NCI-H1092 treated with DMSO at 0.1 percent for 48 hours (cell line): ENCODE measurements at regions not wholly inside any gene's neighbourhood (a gene's known extent, or its start where the extent isn't known, plus 50 kb on each side); places are given as distances from the start of the nearest gene placed in this dataset.

Experiments
- DNase-seq: peaks from one replicate; lab custom pipeline; 2025; lab: John Stamatoyannopoulos, UW

DNA sequence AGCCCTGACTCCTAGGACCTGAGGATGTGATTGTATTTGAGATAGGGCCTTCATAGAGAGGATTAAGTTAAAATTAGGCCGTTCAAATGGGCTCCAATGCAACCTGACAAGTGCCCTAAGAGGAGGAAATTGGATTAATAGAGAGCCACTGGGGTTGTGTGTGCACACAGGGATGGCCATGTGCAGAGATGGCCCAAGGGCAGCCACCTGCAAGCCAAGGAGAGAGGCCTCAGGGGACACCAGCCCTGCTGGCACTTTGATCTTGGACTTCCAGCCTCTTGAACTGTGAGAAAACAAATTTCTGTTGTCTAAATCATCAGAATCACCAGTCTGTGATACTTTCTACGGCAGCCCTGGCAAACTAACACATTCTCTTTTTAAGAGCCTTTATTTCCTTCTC, 598.8 kb downstream of the UTRN start:
- DNase-seq = no peak

DNA sequence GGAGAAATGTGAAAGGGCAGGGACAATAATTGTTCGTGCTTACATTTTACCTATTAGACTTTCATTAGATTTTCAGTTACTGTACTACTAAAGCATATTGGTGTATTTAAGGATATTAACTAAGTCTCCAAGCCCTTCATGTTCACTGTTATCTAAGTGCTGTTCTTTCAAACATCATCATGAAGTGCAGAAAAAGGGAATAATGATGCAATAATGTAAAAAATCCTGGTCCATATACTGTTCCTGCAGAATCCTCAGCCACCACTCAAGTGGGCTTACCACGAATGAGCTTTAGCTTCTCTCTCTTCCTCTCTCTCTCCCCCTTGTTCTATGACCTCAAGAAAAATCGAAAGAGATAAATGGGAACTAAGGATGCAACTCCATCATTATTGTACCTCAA, 600.7 kb downstream of the UTRN start:
- DNase-seq = no peak

DNA sequence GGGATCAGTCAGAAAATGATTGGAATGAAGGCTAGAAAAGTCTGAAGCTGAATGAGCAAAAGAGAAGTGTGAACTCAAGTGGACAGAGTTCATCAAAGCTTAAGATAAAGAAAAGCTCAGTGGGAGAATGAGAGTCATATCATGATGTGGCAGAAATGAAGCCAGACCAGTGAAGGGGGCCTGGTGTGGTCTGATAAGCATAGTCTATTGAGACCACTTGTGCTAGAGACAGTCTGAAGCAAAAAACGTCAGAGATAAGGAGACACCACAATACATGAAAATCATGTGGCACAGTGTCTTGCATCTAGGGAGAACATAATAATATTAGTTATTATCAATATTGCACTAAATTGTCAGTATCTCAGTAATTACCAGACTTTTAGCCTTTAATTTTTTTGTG, 601.5 kb downstream of the UTRN start:
- DNase-seq = no peak

DNA sequence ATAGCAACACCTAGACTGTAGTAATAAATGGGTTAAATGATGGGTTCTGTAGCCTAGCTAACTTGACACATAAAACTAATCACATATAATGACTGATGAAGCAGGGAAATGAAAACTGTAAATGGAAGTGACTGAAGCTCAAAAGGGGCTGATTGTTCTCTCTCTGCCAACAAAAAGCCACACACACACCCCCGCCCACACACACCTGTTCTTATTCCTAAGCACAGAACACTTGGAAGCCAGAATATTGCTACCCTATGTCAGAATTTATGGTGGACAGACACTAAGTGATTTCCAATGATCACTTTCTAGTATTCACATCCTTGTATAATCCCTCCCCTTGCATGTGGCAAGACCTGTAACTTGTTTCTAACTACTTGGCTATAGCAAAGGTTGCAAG, 603.5 kb downstream of the UTRN start:
- no peak for DNase-seq

- DNase-seq = no peak
Measured at GRCh38 chr6:144893680-144894151, 608.6 kb downstream of the UTRN start.

- no peak for DNase-seq
Measured at GRCh38 chr6:144894240-144894639, 609.1 kb downstream of the UTRN start.

- peak; percentile 28 for DNase-seq
Measured at GRCh38 chr6:144895313-144896278, 610.5 kb downstream of the UTRN start.

GRCh38 chr6:144896289-144896688, 611.2 kb downstream of the UTRN start:
- DNase-seq = peak; percentile 28

GRCh38 chr6:144896871-144897270, 611.7 kb downstream of the UTRN start:
- DNase-seq = no peak

GRCh38 chr6:144897441-144897921, 612.3 kb downstream of the UTRN start:
- DNase-seq = no peak

GRCh38 chr6:144898052-144898689, 613.0 kb downstream of the UTRN start:
- DNase-seq = no peak

GRCh38 chr6:144898741-144899140, 613.6 kb downstream of the UTRN start:
- no peak for DNase-seq

- DNase-seq = no peak
Measured at GRCh38 chr6:144899161-144899560, 614.0 kb downstream of the UTRN start.

GRCh38 chr6:144901412-144901811, 616.3 kb downstream of the UTRN start:
- no peak for DNase-seq

GRCh38 chr6:144908004-144908403, 622.9 kb downstream of the UTRN start:
- no peak for DNase-seq

DNA sequence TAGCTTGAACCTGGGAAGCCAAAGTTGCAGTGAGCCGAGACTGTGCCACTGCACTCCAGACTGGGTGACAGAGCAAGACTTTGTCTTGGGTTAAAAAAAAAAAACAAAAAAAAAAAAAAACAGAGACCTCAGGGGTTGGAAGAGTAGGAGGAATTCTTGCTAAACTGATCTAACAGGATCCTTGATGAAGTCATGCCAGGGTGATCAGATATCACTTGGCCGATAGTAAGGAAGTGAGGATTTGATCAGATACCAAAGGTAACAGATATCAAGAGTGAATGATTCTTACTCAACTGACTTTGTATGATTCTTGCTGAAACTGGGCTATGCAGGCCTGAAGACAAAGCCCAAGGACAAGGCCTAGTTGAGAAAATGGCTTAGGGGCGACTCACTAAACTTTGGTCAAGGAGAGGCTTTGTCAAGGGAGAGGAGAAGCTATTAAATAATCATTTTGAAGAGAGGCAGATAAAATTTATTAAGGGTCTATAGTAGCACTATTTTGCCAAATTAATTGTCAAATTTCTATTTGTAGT, 624.7 kb downstream of the UTRN start:
- DNase-seq = no peak

DNA sequence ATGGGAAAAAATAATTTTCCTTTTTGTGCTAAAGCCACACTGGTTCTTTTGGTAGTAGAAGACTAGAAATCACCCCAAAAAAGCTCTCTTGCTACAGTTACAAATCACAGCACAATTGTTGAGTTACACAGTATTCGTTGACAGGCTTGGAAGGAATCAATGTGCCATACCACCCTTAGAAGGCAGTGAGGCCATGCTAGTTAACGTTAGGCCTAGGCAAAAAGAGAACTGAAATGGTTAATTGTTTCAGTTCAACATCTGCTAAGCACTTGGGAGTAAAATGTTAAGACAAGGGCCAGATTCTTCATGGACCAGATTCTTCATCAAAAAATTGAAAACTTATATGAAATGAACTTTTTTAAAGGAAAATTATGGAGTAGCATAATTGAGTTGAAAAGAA, 626.2 kb downstream of the UTRN start:
- no peak for DNase-seq

DNA sequence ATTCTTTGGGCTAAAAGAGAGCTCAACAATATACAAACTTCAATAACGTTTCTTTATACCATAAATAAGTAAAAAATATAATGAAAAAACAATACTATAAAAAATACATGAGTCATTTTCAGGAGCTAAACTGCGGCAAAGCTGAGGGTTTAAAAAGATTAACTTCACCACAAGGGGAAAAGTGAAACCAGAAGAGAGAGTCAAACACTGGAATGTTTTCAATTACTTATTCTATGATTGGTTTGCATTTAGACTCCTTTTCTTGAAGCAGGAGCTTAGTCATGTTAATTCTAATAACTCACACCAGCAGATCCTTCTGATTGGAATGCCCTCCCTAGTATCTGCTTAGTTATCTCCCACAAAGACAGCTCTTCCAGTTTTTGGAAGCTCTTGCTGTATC, 627.3 kb downstream of the UTRN start:
- DNase-seq = no peak

- DNase-seq = no peak
Measured at GRCh38 chr6:144918073-144918472, 632.9 kb downstream of the UTRN start.

GRCh38 chr6:144919560-144919959, 634.4 kb downstream of the UTRN start:
- DNase-seq = no peak

GRCh38 chr6:144920391-144920961, 635.3 kb downstream of the UTRN start:
- DNase-seq = no peak

- no peak for DNase-seq
Measured at GRCh38 chr6:144921206-144921975, 636.3 kb downstream of the UTRN start.
